ENCODE measurements at regions not wholly inside any gene's neighbourhood (a gene's known extent, or its start where the extent isn't known, plus 50 kb on each side); places are given as distances from the start of the nearest gene placed in this dataset.

- TF ChIP-seq CTCF (IDR thresholded peaks at IDR 0.05) (no peak), POLR2AphosphoS5 (IDR thresholded peaks at IDR 0.05) (no peak)
Observed at GRCh38 chr13:81207636-81208035, 866.7 kb upstream of the SPRY2 start.

All from sigmoid colon (tissue), 4 donors.